WTC11 (cell line): ENCODE measurements at regions not wholly inside any gene's neighbourhood (a gene's known extent, or its start where the extent isn't known, plus 50 kb on each side); places are given as distances from the start of the nearest gene placed in this dataset.

Experiments used
- ATAC-seq: fragments of 200-7000 bp; cut with Tn5 transposase; 2 replicates; pipeline ENCODE4 v1.10.0; 2021; ENCODE audit warnings: mild to moderate bottlenecking, moderate library complexity
- CTCF ChIA-PET: fragments of 300-600 bp; sonication (Branson Sonifier 250); formaldehyde crosslinking; loops from one replicate; lab custom pipeline; 2021; ENCODE audit warnings: antibody characterized with exemption; lab: Charles Lee
- POLR2A ChIA-PET: fragments of 350-600 bp; sonication (Branson Sonifier 250); formaldehyde crosslinking; loops from one replicate; lab custom pipeline; 2021; ENCODE audit warnings: antibody characterized with exemption; lab: Charles Lee
- DNase-seq: peaks from one replicate; pipeline ENCODE4 v3.0.0; 2021; ENCODE audit warnings: low spot score
- H3K27ac Mint-ChIP-seq: 2 replicates; pipeline ENCODE4 v1.8.0; 2021; ENCODE audit warnings: mixed read lengths
- H3K27me3 Mint-ChIP-seq: 2 replicates; pipeline ENCODE4 v1.8.0; 2021; ENCODE audit warnings: low read depth, mild to moderate bottlenecking, moderate library complexity, mixed read lengths
- H3K36me3 Mint-ChIP-seq: 2 replicates; pipeline ENCODE4 v1.8.0; 2021; ENCODE audit warnings: mixed read lengths
- H3K4me1 Mint-ChIP-seq: 2 replicates; pipeline ENCODE4 v1.8.0; 2022; ENCODE audit warnings: mixed read lengths
- H3K4me3 Mint-ChIP-seq: 2 replicates; pipeline ENCODE4 v1.8.0; 2021; ENCODE audit warnings: mild to moderate bottlenecking, moderate library complexity, mixed read lengths
- H3K9me3 Mint-ChIP-seq: 2 replicates; pipeline ENCODE4 v1.8.0; 2021; ENCODE audit warnings: mixed read lengths
- AFF4 ChIP-seq: sonication (generic); formaldehyde crosslinking; IDR thresholded peaks from 2 replicates; pipeline ENCODE4 v1.8.1; 2023; ENCODE audit warnings: mild to moderate bottlenecking, missing genetic modification reagents, borderline replicate concordance
- ATF2 ChIP-seq: sonication (generic); formaldehyde crosslinking; IDR thresholded peaks from 2 replicates; pipeline ENCODE4 v1.8.1; 2022; ENCODE audit warnings: low read depth, missing genetic modification reagents, borderline replicate concordance
- E2F4 ChIP-seq: sonication (generic); formaldehyde crosslinking; IDR thresholded peaks from 2 replicates; pipeline ENCODE4 v1.8.1; 2022; ENCODE audit warnings: low read depth, mild to moderate bottlenecking, moderate library complexity, missing genetic modification reagents, borderline replicate concordance
- E2F5 ChIP-seq: sonication (generic); formaldehyde crosslinking; IDR thresholded peaks from 2 replicates; pipeline ENCODE4 v1.8.1; 2022; ENCODE audit warnings: mild to moderate bottlenecking, moderate library complexity, missing genetic modification reagents
- EMX1 ChIP-seq: fragments of 250-450 bp; sonication (Bioruptor Pico); IDR thresholded peaks from 2 replicates; pipeline ENCODE4 v1.8.0; 2021; ENCODE audit warnings: mild to moderate bottlenecking
- ETV6 ChIP-seq: sonication (generic); formaldehyde crosslinking; IDR thresholded peaks from 2 replicates; pipeline ENCODE4 v1.8.1; 2022; ENCODE audit warnings: mild to moderate bottlenecking, missing genetic modification reagents
- NR1H2 ChIP-seq: sonication (generic); formaldehyde crosslinking; IDR thresholded peaks from 2 replicates; pipeline ENCODE4 v1.9.0; 2021; ENCODE audit warnings: mild to moderate bottlenecking, moderate library complexity, missing genetic modification reagents
- NR2C2 ChIP-seq: sonication (generic); formaldehyde crosslinking; IDR thresholded peaks from 2 replicates; pipeline ENCODE4 v1.8.0; 2022; ENCODE audit warnings: mild to moderate bottlenecking, missing genetic modification reagents
- RELA ChIP-seq: sonication (generic); formaldehyde crosslinking; IDR thresholded peaks from 2 replicates; pipeline ENCODE4 v1.8.1; 2022; ENCODE audit warnings: missing genetic modification reagents, mild to moderate bottlenecking, borderline replicate concordance
- STAT6 ChIP-seq: sonication (generic); formaldehyde crosslinking; conservative IDR thresholded peaks from 2 replicates; pipeline ENCODE4 v1.8.1; 2023; ENCODE audit warnings: mild to moderate bottlenecking, low read depth, missing genetic modification reagents, moderate library complexity
- USF1 ChIP-seq: sonication (generic); formaldehyde crosslinking; IDR thresholded peaks from 2 replicates; pipeline ENCODE4 v1.8.0; 2022; ENCODE audit warnings: mild to moderate bottlenecking, missing genetic modification reagents
- ZBTB21 ChIP-seq: sonication (generic); formaldehyde crosslinking; IDR thresholded peaks from 2 replicates; pipeline ENCODE4 v1.8.1; 2023; ENCODE audit warnings: mild to moderate bottlenecking, missing genetic modification reagents, borderline replicate concordance
- TF ChIP-seq, protein P1 (sequence below): sonication (generic); formaldehyde crosslinking; IDR thresholded peaks from 2 replicates; pipeline ENCODE4 v1.8.1; 2023; ENCODE audit warnings: mild to moderate bottlenecking, missing genetic modification reagents
- TF ChIP-seq, protein P2 (sequence below): fragments of 250-450 bp; sonication (Bioruptor Pico); conservative IDR thresholded peaks from 2 replicates; pipeline ENCODE4 v1.9.0; 2021; ENCODE audit warnings: mild to moderate bottlenecking
- TF ChIP-seq, protein P3 (sequence below): sonication (generic); formaldehyde crosslinking; IDR thresholded peaks from 2 replicates; pipeline ENCODE4 v1.8.1; 2022; ENCODE audit warnings: missing genetic modification reagents, borderline replicate concordance

DNA sequence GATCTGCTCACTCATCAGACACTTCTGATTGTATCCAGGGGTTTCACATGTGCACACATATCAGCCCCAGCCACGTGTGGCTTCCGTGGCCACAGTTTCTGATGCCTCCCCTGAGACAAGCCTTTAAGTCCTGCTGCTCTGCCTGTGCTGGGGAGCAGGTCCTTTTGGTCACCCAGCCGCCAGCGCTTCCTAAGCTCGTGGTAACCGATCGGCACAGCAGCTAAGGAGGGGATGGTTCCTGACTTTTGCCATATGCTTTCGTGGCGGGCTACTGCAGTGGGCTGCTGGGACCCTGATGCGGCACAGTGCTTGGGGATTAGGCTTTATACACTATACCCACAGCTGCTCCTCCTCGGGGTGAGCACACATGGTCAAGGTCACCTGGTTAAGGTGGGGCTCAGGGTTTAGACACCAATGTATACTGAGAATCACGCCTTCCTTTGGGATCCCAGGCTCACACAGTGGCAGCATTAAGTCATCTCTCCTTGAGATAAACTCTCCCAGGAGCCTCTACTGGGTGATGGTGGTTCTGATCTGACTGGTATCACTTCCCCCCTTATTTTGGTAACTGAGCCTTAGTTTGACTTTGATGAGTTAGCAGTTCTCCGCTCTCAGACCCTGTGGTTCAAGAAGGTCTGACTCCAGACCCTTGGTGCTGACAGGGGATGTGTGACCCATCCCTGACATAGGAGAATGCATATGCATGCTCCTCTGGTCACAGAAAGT is 85.9 kb upstream of the KCNG1 start:
- H3K9me3 Mint-ChIP-seq = no peaks in the 10 kb centered on the region
- H3K27me3 Mint-ChIP-seq = no peaks in the 10 kb centered on the region; the same call in 1 of the 2 replicates
- H3K4me1 Mint-ChIP-seq = peaks cover 4% of the 10 kb centered on the region
- TF ChIP-seq USF1 = no peak
- TF ChIP-seq, protein P1, sequence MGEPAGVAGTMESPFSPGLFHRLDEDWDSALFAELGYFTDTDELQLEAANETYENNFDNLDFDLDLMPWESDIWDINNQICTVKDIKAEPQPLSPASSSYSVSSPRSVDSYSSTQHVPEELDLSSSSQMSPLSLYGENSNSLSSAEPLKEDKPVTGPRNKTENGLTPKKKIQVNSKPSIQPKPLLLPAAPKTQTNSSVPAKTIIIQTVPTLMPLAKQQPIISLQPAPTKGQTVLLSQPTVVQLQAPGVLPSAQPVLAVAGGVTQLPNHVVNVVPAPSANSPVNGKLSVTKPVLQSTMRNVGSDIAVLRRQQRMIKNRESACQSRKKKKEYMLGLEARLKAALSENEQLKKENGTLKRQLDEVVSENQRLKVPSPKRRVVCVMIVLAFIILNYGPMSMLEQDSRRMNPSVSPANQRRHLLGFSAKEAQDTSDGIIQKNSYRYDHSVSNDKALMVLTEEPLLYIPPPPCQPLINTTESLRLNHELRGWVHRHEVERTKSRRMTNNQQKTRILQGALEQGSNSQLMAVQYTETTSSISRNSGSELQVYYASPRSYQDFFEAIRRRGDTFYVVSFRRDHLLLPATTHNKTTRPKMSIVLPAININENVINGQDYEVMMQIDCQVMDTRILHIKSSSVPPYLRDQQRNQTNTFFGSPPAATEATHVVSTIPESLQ = no peak
- TF ChIP-seq ZBTB21 = no peak
- TF ChIP-seq, protein P2, sequence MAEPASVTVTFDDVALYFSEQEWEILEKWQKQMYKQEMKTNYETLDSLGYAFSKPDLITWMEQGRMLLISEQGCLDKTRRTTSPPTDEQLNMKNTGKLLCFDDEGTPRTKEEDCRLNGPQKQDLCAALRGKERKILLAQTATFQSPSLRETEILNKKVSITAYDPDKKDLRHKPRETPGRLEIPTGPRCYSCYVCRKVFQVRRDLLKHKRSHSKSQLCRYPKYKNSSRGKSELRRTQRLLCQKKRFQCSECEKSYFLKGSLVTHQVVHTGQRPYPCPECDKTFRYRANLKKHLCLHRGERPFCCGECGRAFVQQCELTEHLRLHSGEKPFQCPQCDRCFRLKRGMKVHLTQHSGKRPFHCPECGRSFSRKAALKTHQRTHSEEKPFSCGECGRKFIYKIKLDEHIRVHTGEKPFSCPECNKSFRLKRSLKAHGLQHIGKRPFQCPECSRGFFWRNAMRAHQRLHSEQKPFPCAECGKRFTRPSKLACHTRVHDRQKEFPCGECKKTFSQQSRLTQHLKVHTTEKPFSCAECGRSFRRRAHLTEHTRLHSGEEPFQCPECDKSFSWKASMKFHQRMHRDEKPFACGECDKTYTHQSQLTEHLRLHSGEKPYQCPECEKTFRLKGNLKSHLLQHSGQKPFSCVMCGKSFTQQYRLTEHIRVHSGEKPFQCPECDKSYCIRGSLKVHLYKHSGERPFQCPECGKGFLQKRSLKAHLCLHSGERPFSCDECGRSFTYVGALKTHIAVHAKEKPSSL = no peak
- TF ChIP-seq E2F5 (CRISPR knock-in tag) = no peak
- no peaks in the 10 kb centered on the region for H3K36me3 Mint-ChIP-seq
- ATAC-seq (no peak), DNase-seq (no peak)
- H3K4me3 Mint-ChIP-seq = no peak overlapping the region
- no peak overlapping the region for H3K27ac Mint-ChIP-seq
- ChIA-PET POLR2A (no interaction called here), CTCF (no interaction called here)

- CTCF ChIA-PET = interaction anchor here (1.1 kb wide), 1 partner anchor 118 kb away, joined by 4 read pairs; no protein-coding TSS in a partner anchor
- H3K27ac Mint-ChIP-seq = no peak overlapping the region
- H3K27me3 Mint-ChIP-seq = no peaks in the 10 kb centered on the region; the same call in 1 of the 2 replicates
- peaks cover 4% of the 10 kb centered on the region for H3K4me1 Mint-ChIP-seq
- no peaks in the 10 kb centered on the region for H3K36me3 Mint-ChIP-seq
- ATAC-seq (no peak), DNase-seq (no peak)
- POLR2A ChIA-PET = no interaction called here
- no peak overlapping the region for H3K4me3 Mint-ChIP-seq
- no peaks in the 10 kb centered on the region for H3K9me3 Mint-ChIP-seq
- no peak for TF ChIP-seq EMX1
- no peak for TF ChIP-seq NR1H2 (CRISPR knock-in tag)
- no peak for TF ChIP-seq ATF2 (CRISPR knock-in tag)
- TF ChIP-seq, protein P3, sequence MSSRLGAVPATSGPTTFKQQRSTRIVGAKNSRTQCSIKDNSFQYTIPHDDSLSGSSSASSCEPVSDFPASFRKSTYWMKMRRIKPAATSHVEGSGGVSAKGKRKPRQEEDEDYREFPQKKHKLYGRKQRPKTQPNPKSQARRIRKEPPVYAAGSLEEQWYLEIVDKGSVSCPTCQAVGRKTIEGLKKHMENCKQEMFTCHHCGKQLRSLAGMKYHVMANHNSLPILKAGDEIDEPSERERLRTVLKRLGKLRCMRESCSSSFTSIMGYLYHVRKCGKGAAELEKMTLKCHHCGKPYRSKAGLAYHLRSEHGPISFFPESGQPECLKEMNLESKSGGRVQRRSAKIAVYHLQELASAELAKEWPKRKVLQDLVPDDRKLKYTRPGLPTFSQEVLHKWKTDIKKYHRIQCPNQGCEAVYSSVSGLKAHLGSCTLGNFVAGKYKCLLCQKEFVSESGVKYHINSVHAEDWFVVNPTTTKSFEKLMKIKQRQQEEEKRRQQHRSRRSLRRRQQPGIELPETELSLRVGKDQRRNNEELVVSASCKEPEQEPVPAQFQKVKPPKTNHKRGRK (CRISPR knock-in tag) = no peak
- TF ChIP-seq AFF4 (CRISPR knock-in tag) = no peak
- TF ChIP-seq NR2C2 (CRISPR knock-in tag) = no peak
- no peak for TF ChIP-seq ETV6
- TF ChIP-seq RELA (CRISPR knock-in tag) = no peak
- no peak for TF ChIP-seq E2F4 (CRISPR knock-in tag)
- no peak for TF ChIP-seq STAT6 (CRISPR knock-in tag)
These were observed 83.1 kb upstream of the KCNG1 start for GRCh38 chr20:51106011-51106410.
